Large intestine (tissue), 3 donors: ENCODE measurements at regions not wholly inside any gene's neighbourhood (a gene's known extent, or its start where the extent isn't known, plus 50 kb on each side); places are given as distances from the start of the nearest gene placed in this dataset.
"Not testable (repeated sequence)": the region's sequence is repeated elsewhere in the genome, so short reads cannot be mapped to it uniquely, and the experiment has no call there.

Experiments
- DNase-seq, 2 donors: peaks; one replicate each; pipeline versions ENCODE4 v3.0.0 to v3.0.0-alpha.2; 2013
- H3K27ac ChIP-seq: one replicate; pipeline ENCODE4 v1.5.1; 2013; ENCODE audit warnings: low read length
- H3K27me3 ChIP-seq: 2 replicates; pipeline ENCODE4 v1.6.1; 2013; ENCODE audit warnings: low read length; ENCODE audit not compliant: control insufficient read depth, insufficient read depth
- H3K36me3 ChIP-seq: 2 replicates; pipeline ENCODE4 v1.6.1; 2013; ENCODE audit warnings: low read length; ENCODE audit not compliant: control insufficient read depth, insufficient read depth
- H3K4me1 ChIP-seq: one replicate; pipeline ENCODE4 v1.6.1; 2013; ENCODE audit warnings: low read length; ENCODE audit not compliant: control insufficient read depth, insufficient read depth
- H3K4me3 ChIP-seq: one replicate; pipeline ENCODE4 v1.5.1; 2013; ENCODE audit warnings: low read length
- H3K9me3 ChIP-seq: one replicate; pipeline ENCODE4 v1.6.1; 2013; ENCODE audit warnings: mild to moderate bottlenecking, low read depth, low read length, moderate library complexity; ENCODE audit not compliant: control insufficient read depth
- WGBS: methylation state at CpG from one replicate; pipeline ENCODE4 v1.1.5; 2013; ENCODE audit warnings: low lambda C conversion rate; ENCODE audit not compliant: insufficient coverage; 5-methylcytosine and 5-hydroxymethylcytosine counted together

DNA sequence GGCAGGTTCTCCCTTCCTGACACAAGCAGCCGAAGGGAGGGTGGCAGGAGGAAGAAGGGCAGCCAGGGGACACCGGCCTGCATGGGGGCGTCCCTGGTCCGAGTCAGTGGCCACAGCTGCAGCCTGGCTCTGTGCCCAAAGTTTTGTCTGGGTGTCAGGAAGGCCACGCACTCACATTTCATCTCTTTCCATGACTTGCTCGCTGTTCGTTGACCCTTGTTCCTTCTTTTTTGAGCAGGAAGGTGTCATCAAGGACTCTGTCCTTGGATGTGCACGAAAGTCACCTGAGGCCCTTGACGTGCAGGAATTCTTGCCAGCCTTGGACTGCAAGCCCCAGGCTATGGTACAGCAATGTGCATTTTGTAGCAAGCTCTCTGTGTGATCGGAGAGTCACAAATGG lies 93.3 kb downstream of the TNFRSF13B start:
- H3K4me1 ChIP-seq: peaks cover 8% of the 10 kb centered on the region
- H3K4me3 ChIP-seq: no peak overlapping the region
- peak; percentile 24 to 54 for DNase-seq
- H3K36me3 ChIP-seq: no peaks in the 10 kb centered on the region
- no CpG with 5 or more reads among the region's 10 CpGs for WGBS
- H3K9me3 ChIP-seq: peaks cover 7% of the 10 kb centered on the region
- no peaks in the 10 kb centered on the region for H3K27me3 ChIP-seq
- no peak overlapping the region for H3K27ac ChIP-seq

GRCh38 chr17:16878084-16878483 lies 93.8 kb downstream of the TNFRSF13B start:
- H3K27me3 ChIP-seq: no peaks in the 10 kb centered on the region
- H3K4me1 ChIP-seq: peaks cover 13% of the 10 kb centered on the region
- no peak for DNase-seq
- H3K9me3 ChIP-seq: peaks cover 7% of the 10 kb centered on the region
- WGBS: no CpG with 5 or more reads among the region's 4 CpGs
- no peaks in the 10 kb centered on the region for H3K36me3 ChIP-seq
- H3K27ac ChIP-seq: no peak overlapping the region
- no peak overlapping the region for H3K4me3 ChIP-seq

DNA sequence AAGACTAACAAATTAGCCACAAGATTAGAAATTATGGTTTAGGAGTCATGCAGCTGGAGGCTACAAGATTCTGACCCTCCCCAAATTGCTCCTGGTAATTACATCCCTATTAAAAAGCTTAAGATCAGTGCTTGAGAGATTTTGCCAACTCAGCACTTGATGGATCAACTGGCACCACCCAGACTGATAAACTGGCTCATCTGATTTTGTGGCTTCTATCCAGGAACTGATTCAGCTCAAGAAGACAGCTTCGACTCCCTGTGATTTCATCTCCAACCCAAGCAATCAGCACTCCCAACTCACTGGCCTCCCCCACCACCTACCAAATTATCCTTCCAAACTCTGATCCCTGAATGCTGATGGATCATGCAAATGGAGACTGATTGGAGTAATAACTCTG lies 94.8 kb downstream of the TNFRSF13B start:
- Histone ChIP-seq H3K4me1 (peaks cover 23% of the 10 kb centered on the region), H3K9me3 (peaks cover 7% of the 10 kb centered on the region), H3K27me3 (no peaks in the 10 kb centered on the region), H3K4me3 (no peak overlapping the region), H3K27ac (no peak overlapping the region), H3K36me3 (no peaks in the 10 kb centered on the region)
- no CpG with 5 or more reads among the region's 1 CpG for WGBS
- DNase-seq: no peak

- H3K4me1 ChIP-seq: peaks cover 23% of the 10 kb centered on the region
- peaks cover 7% of the 10 kb centered on the region for H3K9me3 ChIP-seq
- no peaks in the 10 kb centered on the region for H3K36me3 ChIP-seq
- H3K27ac ChIP-seq: no peak overlapping the region
- DNase-seq: no peak
- H3K4me3 ChIP-seq: no peak overlapping the region
- H3K27me3 ChIP-seq: no peaks in the 10 kb centered on the region
These were observed 96.3 kb downstream of the TNFRSF13B start for GRCh38 chr17:16875662-16876061.

DNA sequence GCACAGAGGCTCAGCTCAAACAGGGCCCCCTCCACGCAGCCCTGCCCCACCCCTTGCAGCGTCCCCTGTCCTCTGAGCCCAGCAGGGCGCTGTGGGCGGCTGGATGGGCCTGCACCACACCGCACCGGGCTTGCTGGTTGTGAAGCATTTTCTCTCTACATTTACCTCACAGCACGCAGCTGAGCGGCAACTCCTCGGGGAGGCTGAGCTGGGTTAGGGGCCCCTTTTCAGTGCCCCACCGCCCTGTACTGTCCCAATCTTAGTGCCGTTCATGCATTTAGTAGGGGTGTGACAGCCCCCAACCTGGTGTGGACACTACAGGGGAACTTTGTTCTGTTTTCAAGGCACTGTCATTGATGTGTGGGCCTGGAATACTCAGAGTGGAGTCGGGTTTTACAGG lies 97.7 kb downstream of the TNFRSF13B start:
- not testable (repeated sequence) for H3K9me3 ChIP-seq, H3K4me3 ChIP-seq, DNase-seq, H3K27me3 ChIP-seq, H3K36me3 ChIP-seq, H3K27ac ChIP-seq
- WGBS: no CpG with 5 or more reads among the region's 12 CpGs
- peaks cover 23% of the 10 kb centered on the region for H3K4me1 ChIP-seq

- Histone ChIP-seq H3K4me1 (peaks cover 23% of the 10 kb centered on the region), H3K9me3 (peaks cover 5% of the 10 kb centered on the region), H3K27ac (peak overlapping the region; percentile 37), H3K4me3 (no peak overlapping the region), H3K36me3 (no peaks in the 10 kb centered on the region), H3K27me3 (no peaks in the 10 kb centered on the region)
- DNase-seq: peak; percentile 58 to 82
- WGBS: no CpG with 5 or more reads among the region's 15 CpGs
These were observed 98.5 kb downstream of the TNFRSF13B start for GRCh38 chr17:16873174-16874035.

GRCh38 chr17:16872351-16873173 lies 99.4 kb downstream of the TNFRSF13B start:
- H3K27me3 ChIP-seq: no peaks in the 10 kb centered on the region
- WGBS: no CpG with 5 or more reads among the region's 16 CpGs
- H3K27ac ChIP-seq: peak overlapping the region; percentile 37
- peaks cover 23% of the 10 kb centered on the region for H3K4me1 ChIP-seq
- H3K4me3 ChIP-seq: no peak overlapping the region
- peaks cover 4% of the 10 kb centered on the region for H3K9me3 ChIP-seq
- H3K36me3 ChIP-seq: no peaks in the 10 kb centered on the region
- DNase-seq: peak; percentile 18 to 51

GRCh38 chr17:16871446-16872190 lies 100.3 kb downstream of the TNFRSF13B start:
- H3K9me3 ChIP-seq, H3K27ac ChIP-seq, DNase-seq, H3K36me3 ChIP-seq, H3K4me3 ChIP-seq, H3K27me3 ChIP-seq: not testable (repeated sequence)
- H3K4me1 ChIP-seq: peaks cover 25% of the 10 kb centered on the region
- WGBS: 83% methylated on average over 1 of the region's 17 CpGs

GRCh38 chr17:16870253-16871245 lies 101.4 kb downstream of the TNFRSF13B start:
- H3K27ac ChIP-seq: no peak overlapping the region
- H3K36me3 ChIP-seq: no peaks in the 10 kb centered on the region
- no peaks in the 10 kb centered on the region for H3K9me3 ChIP-seq
- WGBS: 83% methylated on average over 4 of the region's 26 CpGs
- H3K4me1 ChIP-seq: peaks cover 30% of the 10 kb centered on the region
- H3K4me3 ChIP-seq: no peak overlapping the region
- H3K27me3 ChIP-seq: no peaks in the 10 kb centered on the region
- DNase-seq: peak; percentile 3 to 30
